GM18511 (cell line): ENCODE measurements at regions not wholly inside any gene's neighbourhood (a gene's known extent, or its start where the extent isn't known, plus 50 kb on each side); places are given as distances from the start of the nearest gene placed in this dataset.
"Not testable (repeated sequence)": the region's sequence is repeated elsewhere in the genome, so short reads cannot be mapped to it uniquely, and the experiment has no call there.

Experiments used
- ATAC-seq: cut with Tn5 transposase; IDR thresholded peaks from one replicate; pipeline ENCODE4 v1.9.1; 2021; ENCODE audit warnings: mild to moderate bottlenecking, moderate library complexity; ENCODE audit not compliant: unreplicated experiment

DNA sequence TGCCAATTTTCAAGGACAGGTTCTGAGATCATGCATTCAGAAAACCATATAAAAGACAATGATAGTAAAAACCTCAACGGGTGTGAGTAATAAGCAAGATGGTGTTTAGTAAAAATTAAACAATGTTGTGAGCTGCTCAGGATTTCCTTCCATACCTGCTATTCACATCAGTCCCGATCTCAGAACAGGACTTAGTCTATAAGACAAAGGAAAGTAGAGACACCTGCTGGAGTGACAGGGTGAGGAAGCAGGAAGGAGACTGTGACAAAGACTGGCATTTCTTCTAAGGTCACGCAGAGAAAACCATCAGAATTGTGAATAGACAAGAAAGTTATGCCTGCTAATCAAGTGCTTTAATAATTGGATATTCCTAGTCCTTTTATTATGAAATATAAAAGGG, 648.0 kb downstream of the DACH1 start:
- no peak for ATAC-seq

GRCh38 chr13:71217827-71218226, 649.2 kb downstream of the DACH1 start:
- ATAC-seq, result no peak

GRCh38 chr13:71214821-71215220, 652.2 kb downstream of the DACH1 start:
- ATAC-seq, result no peak

DNA sequence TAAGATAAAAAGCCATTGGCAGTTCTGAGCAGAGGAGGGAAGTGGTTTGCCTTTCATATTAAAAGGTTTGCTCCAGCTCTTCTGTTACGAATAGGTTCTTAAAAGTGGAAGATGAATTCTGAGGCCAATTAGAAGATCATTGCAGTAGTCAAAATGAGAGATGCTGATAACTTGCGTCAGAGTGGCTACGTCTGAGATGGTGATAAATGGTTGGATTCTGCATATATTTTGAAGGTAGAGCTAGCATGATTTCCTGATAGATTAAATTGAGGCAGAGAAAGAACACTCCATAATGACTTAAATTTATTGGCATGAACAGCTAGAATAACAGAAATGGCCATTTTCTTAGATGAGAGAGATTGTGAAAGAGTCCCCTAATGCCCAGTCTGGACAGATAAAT, 652.6 kb downstream of the DACH1 start:
- no peak for ATAC-seq

DNA sequence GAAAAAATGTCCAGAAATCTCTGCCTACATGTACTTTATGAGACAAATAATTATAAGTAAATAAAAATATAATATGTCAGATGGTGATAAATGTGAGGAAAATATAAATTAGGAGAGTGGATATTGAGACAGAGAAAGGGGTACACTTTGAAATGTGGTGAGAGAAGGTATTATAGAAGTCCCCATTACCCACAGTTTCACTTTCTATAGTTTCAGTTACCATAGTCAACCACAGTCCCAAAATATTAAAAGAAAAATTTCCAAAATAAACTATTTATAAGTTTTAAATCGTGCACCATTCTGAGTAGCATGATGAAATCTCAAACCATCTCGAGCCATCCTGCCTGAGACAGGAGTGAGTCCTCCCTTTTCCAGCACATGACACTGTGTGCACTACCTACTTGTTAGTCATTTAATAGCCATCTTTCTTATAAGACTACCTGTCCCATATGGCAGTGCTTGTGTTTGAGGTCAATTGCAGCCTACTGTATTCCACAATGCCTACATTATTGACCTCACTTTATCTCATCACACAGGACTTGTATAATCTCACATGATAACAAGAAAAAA, 653.7 kb downstream of the DACH1 start:
- ATAC-seq, result peak; percentile 63

DNA sequence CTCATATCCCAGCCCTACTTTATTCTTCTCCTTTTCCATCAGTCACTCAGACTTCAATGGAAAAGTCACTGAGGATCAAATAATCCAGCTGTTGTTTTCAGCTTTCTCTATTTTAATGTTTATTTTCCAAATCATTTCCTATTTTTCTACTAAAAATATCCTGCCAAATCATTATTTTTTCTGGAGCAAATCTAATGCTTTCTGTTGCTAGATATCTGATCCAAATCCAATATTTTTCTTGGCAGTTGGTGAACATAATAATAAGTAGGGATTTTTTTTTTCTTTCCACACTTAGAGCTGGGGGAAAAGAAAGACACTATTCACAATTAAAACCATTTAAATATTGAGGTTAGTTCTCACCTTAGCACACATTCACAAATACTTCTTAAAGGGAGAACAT, 656.1 kb downstream of the DACH1 start:
- no peak for ATAC-seq

DNA sequence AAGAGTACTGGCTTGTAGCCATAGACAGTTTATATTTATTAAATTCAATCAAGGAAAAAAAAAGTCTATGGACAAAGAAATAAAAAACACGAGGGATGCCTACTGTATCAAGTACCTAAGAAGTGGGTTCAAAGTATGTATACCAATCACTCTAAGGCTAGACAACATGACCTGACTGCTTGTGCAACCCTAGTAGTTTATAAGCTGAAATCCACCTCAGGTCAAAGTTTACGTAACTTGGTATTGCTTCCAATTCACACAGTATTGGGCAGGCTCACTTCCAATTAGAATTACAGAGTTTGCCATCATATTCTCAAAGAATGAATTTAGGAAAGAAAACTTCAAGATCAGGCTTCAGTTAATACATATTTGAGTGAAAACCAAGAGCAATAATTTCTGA, 657.8 kb downstream of the DACH1 start:
- no peak for ATAC-seq

GRCh38 chr13:71184583-71184982, 682.4 kb downstream of the DACH1 start:
- ATAC-seq, result not testable (repeated sequence)

DNA sequence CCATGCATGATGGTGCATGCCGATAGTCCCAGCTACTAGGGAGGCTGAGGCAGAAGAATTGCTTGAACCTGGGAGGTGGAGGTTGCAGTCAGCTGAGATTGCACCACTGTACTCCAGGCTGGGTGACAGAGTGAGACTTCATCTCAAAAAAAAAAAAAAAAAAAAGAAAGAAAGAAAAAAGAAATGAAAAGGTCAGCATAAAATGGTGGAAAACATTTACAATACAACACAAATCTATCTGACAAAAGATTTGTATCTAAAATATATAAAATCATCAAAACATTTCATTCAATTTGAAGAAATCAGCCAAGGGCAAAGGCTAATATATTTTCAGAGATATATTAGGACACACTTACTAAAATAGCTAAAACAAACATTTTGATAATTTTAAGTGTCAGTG, 683.7 kb downstream of the DACH1 start:
- not testable (repeated sequence) for ATAC-seq

- ATAC-seq, result no peak
Measured at GRCh38 chr13:71171740-71172139, 695.3 kb downstream of the DACH1 start.

- ATAC-seq, result no peak
Measured at GRCh38 chr13:71169180-71169579, 697.8 kb downstream of the DACH1 start.

DNA sequence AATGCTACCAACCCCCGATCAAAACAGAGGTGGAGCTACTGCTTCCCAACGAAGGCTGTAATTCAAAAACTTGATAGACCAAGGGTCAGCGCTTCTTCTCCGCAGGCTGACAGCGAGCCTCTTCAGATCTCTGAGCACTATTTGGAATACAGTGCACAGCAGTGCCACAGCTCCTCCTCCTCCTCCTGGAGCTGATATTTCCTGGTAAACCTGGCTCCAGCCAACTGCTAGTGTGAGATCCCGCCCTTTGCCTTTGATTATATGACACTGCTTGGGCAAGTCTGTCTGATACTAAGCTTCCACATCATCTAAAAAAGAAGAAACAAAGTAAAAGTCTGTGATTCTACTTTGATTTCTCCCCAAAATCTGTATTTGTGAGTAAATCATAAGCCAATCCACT, 710.5 kb downstream of the DACH1 start:
- ATAC-seq, result no peak

DNA sequence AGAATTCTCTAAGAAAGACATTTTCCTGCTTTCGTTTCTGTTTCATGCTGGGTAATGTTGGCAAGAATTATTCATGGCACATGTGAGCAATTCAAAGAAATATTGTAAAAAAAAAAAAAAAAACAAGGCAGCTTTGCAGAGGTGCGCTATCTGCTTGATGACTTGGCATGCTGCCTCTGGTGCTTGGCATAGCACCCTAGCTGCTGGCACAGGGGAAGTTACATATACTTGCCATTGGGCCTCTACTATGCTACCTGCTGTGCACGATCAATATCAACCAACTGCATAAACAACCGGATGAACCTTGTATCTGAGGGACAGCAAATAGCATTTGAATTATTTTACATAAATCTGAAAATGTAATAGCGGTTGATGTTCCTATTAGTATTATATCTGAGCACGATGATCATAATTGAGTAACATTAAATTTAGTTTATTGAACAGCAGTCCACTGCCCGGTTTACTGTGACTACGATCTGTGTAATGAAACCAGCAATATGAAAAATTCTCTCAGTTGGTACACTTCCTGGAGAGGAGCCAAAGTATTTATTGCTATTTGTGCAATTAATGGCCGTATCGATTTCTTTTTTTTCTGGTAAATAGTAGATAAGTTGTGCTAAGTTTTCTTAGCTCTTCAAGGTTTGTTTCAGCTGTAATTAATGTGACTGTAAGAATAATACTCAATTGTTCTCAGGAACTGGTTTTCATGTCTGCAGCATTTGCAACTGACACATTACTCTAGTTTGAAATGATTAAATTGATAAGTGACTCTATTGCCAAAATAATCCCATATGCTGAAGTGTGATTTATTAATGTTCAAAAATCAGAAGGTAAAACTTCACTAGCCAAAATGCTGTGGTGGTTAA, 717.3 kb downstream of the DACH1 start:
- ATAC-seq, result no peak

DNA sequence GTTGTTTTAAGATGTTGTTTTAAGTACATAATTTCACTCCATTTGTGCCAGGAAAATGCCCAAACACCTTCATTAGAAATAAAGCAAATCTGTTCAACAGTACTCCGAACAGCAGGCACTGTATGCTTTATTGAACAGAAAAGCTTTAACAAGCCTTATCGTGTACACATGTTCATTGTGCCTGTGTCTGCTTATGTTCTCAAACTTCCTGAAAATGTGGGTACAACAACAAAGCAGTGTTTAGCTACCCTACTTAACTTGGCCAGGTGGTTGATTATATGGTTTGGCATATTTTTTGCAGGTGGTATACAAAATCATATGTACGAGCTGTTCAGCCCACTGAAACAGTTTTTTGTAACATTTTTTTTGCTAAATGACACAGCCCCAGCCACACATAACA, 718.0 kb downstream of the DACH1 start:
- no peak for ATAC-seq

- ATAC-seq, result no peak
Measured at GRCh38 chr13:71148396-71148795, 718.6 kb downstream of the DACH1 start.

DNA sequence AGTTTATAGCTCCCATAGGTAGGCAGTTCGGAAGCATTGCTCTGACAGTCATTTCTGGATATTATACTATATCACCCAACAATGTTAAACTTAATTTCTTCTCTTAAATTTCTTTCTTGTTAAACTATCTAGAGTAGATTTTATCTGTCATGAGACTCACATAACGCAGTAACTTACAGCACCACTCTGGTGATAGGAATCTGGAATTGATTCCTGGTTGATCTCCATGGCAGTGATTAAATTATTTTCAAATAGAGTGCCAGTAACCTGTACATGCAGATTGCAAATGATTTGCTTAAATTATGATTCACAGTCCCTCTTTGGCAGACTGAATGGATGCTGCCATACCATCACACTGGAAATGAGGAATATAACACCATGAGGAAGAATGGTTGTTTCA, 722.1 kb downstream of the DACH1 start:
- no peak for ATAC-seq

GRCh38 chr13:71137101-71137500, 729.9 kb downstream of the DACH1 start:
- ATAC-seq, result no peak

DNA sequence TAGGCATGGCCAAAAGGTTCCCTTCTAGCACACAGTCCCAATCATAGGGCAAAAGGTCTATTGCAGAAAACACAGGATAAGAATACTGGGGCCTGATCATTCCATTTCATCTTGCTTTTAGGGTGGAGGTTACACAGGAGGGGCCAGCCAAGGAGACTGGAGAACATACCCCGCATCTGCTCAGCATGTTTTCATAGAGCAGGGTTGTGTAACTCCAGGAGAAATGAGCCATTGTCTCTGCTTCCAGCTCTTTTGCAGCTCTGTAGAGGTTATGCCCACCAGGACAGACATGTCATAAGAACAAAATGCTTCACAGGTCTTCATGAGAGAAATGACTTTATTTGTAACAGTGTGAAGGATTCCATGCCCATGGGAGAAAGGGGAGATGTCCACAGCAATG, 742.8 kb downstream of the DACH1 start:
- no peak for ATAC-seq

GRCh38 chr13:71118779-71119364, 748.1 kb downstream of the DACH1 start:
- no peak for ATAC-seq

DNA sequence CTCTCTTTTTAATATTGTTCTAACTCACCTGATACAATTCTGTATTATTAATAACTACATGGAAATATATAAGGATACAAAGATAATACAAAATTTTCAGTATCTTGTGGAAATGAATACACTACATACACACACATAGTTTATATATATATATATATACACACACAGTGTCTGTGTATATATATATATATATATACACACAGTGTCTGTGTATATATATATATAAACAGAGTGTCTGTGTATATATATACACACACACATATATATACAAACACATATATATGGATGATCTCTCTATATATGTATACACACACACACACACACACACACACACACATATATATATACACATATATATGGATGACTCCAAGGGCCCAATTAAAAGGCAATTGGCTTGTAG, 749.1 kb downstream of the DACH1 start:
- ATAC-seq, result no peak

GRCh38 chr13:71115301-71115700, 751.7 kb downstream of the DACH1 start:
- ATAC-seq, result no peak

GRCh38 chr13:71096421-71096820, 770.6 kb downstream of the DACH1 start:
- ATAC-seq, result no peak
